ENCODE measurements at regions not wholly inside any gene's neighbourhood (a gene's known extent, or its start where the extent isn't known, plus 50 kb on each side); places are given as distances from the start of the nearest gene placed in this dataset.

DNA sequence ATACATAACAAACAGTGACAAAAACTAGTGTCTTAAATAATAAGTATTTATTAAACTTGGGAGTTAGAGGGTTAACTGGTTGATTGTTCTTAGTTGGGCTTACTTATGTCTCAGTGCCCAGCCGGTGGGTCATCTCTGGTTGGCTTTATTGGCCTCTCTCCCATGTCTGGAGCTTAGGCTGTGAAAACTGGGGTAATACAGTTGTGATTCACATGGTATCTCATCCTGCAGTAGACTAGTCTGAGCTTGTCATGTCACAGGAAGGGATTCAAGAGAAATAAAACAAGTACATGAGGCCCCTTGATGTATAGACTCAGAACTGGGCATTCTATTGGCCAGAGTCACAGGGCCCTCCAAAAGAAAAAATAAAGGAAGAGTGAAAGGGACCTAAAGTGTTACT is 466.4 kb upstream of the SMC2 start:
- no peak for DNase-seq (ENCODE audit: low read depth, low spot score)
- Mint-ChIP-seq H3K4me3 (no peak overlapping the region), H3K27ac (ENCODE audit: unreplicated experiment) (no peak overlapping the region), H3K27me3 (ENCODE audit: low read depth) (no peaks in the 10 kb centered on the region), H3K36me3 (ENCODE audit: low read depth) (no peaks in the 10 kb centered on the region), H3K9me3 (no peaks in the 10 kb centered on the region), H3K4me1 (no peaks in the 10 kb centered on the region)
- no peak for TF ChIP-seq CTCF (conservative IDR thresholded peaks at IDR 0.05)

- DNase-seq (ENCODE audit: low read depth, low spot score) = no peak
- Mint-ChIP-seq H3K36me3 (ENCODE audit: low read depth) (no peaks in the 10 kb centered on the region), H3K4me1 (no peaks in the 10 kb centered on the region), H3K27me3 (ENCODE audit: low read depth) (no peaks in the 10 kb centered on the region), H3K9me3 (peaks cover 2% of the 10 kb centered on the region), H3K27ac (ENCODE audit: unreplicated experiment) (no peak overlapping the region), H3K4me3 (no peak overlapping the region)
- no peak for TF ChIP-seq CTCF (conservative IDR thresholded peaks at IDR 0.05)
These were observed 445.0 kb upstream of the SMC2 start for GRCh38 chr9:103649086-103649485.

DNA sequence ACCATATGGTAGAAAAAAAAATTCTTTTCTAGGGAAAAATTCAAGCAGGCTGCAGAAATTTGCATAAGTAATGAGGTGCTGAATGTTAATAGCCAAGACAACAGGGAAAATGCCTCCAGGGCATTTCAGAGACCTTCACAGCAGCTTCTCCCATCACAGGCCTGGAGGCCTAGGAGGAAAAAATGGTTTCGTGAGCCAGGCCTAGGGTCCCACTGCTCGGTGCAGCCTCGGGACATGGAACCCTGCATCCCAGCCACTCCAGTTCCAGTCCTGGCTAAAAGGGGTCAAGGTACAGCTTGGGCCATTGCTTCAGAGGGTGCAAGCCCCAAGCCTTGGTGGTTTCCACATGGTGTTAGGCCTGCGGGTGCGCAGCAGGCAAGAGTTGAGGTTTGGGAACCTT is 436.0 kb upstream of the SMC2 start:
- Mint-ChIP-seq H3K9me3 (peaks cover 9% of the 10 kb centered on the region), H3K27me3 (ENCODE audit: low read depth) (no peaks in the 10 kb centered on the region), H3K36me3 (ENCODE audit: low read depth) (peaks cover 5% of the 10 kb centered on the region), H3K4me3 (no peak overlapping the region), H3K4me1 (no peaks in the 10 kb centered on the region), H3K27ac (ENCODE audit: unreplicated experiment) (no peak overlapping the region)
- no peak for DNase-seq (ENCODE audit: low read depth, low spot score)
- no peak for TF ChIP-seq CTCF (conservative IDR thresholded peaks at IDR 0.05)

- no peaks in the 10 kb centered on the region for H3K4me1 Mint-ChIP-seq
- TF ChIP-seq CTCF (conservative IDR thresholded peaks at IDR 0.05) = no peak
- peaks cover 9% of the 10 kb centered on the region for H3K9me3 Mint-ChIP-seq
- peak overlapping the region; percentile 37 for H3K27ac Mint-ChIP-seq (ENCODE audit: unreplicated experiment)
- H3K27me3 Mint-ChIP-seq (ENCODE audit: low read depth) = no peaks in the 10 kb centered on the region
- DNase-seq (ENCODE audit: low read depth, low spot score) = no peak
- no peak overlapping the region for H3K4me3 Mint-ChIP-seq
- H3K36me3 Mint-ChIP-seq (ENCODE audit: low read depth) = peaks cover 5% of the 10 kb centered on the region
These were observed 433.3 kb upstream of the SMC2 start for GRCh38 chr9:103660830-103661229.

DNA sequence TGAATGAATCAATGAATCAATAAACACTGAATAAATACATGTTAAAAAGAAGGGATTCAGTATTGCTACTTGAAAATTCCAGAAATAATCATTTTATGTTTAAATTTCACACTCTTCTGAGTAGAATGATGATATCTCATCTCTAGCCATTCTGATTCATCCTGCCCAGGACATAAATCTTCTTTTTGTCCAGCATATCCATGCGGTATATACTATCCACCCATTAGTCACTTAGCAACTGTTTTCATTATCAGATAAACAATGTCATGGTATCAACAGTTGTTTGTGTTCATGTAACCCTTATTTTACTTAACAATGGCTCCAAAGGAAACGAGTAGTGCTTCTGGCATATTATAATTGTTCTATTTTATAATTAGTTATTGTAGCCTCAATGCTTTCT is 432.4 kb upstream of the SMC2 start:
- DNase-seq (ENCODE audit: low read depth, low spot score) = no peak
- H3K27me3 Mint-ChIP-seq (ENCODE audit: low read depth) = no peaks in the 10 kb centered on the region
- H3K4me3 Mint-ChIP-seq = no peak overlapping the region
- no peak overlapping the region for H3K27ac Mint-ChIP-seq (ENCODE audit: unreplicated experiment)
- no peaks in the 10 kb centered on the region for H3K4me1 Mint-ChIP-seq
- H3K9me3 Mint-ChIP-seq = peaks cover 9% of the 10 kb centered on the region
- TF ChIP-seq CTCF (conservative IDR thresholded peaks at IDR 0.05) = no peak
- peaks cover 5% of the 10 kb centered on the region for H3K36me3 Mint-ChIP-seq (ENCODE audit: low read depth)

GRCh38 chr9:103669296-103669695 is 424.8 kb upstream of the SMC2 start:
- no peaks in the 10 kb centered on the region for H3K27me3 Mint-ChIP-seq (ENCODE audit: low read depth)
- H3K4me1 Mint-ChIP-seq = no peaks in the 10 kb centered on the region
- no peaks in the 10 kb centered on the region for H3K36me3 Mint-ChIP-seq (ENCODE audit: low read depth)
- H3K27ac Mint-ChIP-seq (ENCODE audit: unreplicated experiment) = no peak overlapping the region
- no peaks in the 10 kb centered on the region for H3K9me3 Mint-ChIP-seq
- H3K4me3 Mint-ChIP-seq = no peak overlapping the region
- no peak for DNase-seq (ENCODE audit: low read depth, low spot score)
- TF ChIP-seq CTCF (conservative IDR thresholded peaks at IDR 0.05) = no peak
